B cell (primary cell): ENCODE measurements at regions not wholly inside any gene's neighbourhood (a gene's known extent, or its start where the extent isn't known, plus 50 kb on each side); places are given as distances from the start of the nearest gene placed in this dataset.
"Not testable (repeated sequence)": the region's sequence is repeated elsewhere in the genome, so short reads cannot be mapped to it uniquely, and the experiment has no call there.

Experiments used
- ATAC-seq: fragments of 200-7000 bp; cut with Tn5 transposase; one replicate; pipeline ENCODE4 v1.10.0; 2021; ENCODE audit warnings: low read depth, mild to moderate bottlenecking, moderate number of reproducible peaks, moderate library complexity
- CTCF ChIA-PET: fragments of 350-600 bp; sonication (Branson Sonifier 250); formaldehyde crosslinking; loops from one replicate; lab custom pipeline; 2021; ENCODE audit warnings: antibody characterized with exemption, inconsistent platforms; lab: Charles Lee
- POLR2A ChIA-PET: fragments of 350-600 bp; sonication (Branson Sonifier 250); formaldehyde crosslinking; loops from one replicate; lab custom pipeline; 2021; ENCODE audit warnings: antibody characterized with exemption; lab: Charles Lee
- DNase-seq: peaks from one replicate; pipeline ENCODE4 v3.0.0; 2013
- H2AFZ ChIP-seq: 2 replicates; pipeline ENCODE4 v1.6.1; 2012; ENCODE audit warnings: mild to moderate bottlenecking, low read depth, low read length; ENCODE audit not compliant: insufficient read depth, poor library complexity, severe bottlenecking
- H3K27ac ChIP-seq, 2 donors: 1 replicate in 1 of 2; 2 replicates in 1 of 2; pipeline ENCODE4 v1.5.1; 2012 to 2013; ENCODE audit warnings: low read length in 2 of 2, mild to moderate bottlenecking in 2 of 2, moderate library complexity in 1 of 2
- H3K27me3 ChIP-seq, 4 experiments: fragments of 200-600 bp in 1 of 4; sonication (generic) in 1 of 4; replicated peaks in 1 of 4; 1 replicate in 2 of 4; 2 replicates in 2 of 4; pipeline versions ENCODE4 v1.6.1 to v1.7.0; 2013 to 2016; ENCODE audit warnings: low read length in 3 of 4, mild to moderate bottlenecking in 2 of 4, mixed read lengths in 1 of 4, moderate library complexity in 1 of 4; ENCODE audit not compliant: insufficient read depth in 4 of 4, control insufficient read depth in 3 of 4; ENCODE audit errors: control extremely low read depth in 1 of 4
- H3K36me3 ChIP-seq, 2 experiments: replicated peaks in 1 of 2; 1 replicate in 1 of 2; 2 replicates in 1 of 2; pipeline versions ENCODE4 v1.6.1 to v1.7.1; 2013; ENCODE audit warnings: low read length in 1 of 2; ENCODE audit not compliant: insufficient read depth in 2 of 2, control insufficient read depth in 1 of 2; ENCODE audit errors: control extremely low read depth in 1 of 2, extremely low read depth in 1 of 2
- H3K4me1 ChIP-seq, 2 donors: fragments of 200-600 bp in 1 of 2; sonication (generic) in 1 of 2; 1 replicate in 1 of 2; 2 replicates in 1 of 2; pipeline versions ENCODE4 v1.5.1 to v1.6.1; 2013 to 2017; ENCODE audit warnings: low read length in 2 of 2; ENCODE audit not compliant: control insufficient read depth in 2 of 2, insufficient read depth in 2 of 2
- H3K4me2 ChIP-seq: replicated peaks from 2 replicates; pipeline ENCODE3; 2012; ENCODE audit warnings: mild to moderate bottlenecking, low read depth, low read length; ENCODE audit not compliant: poor library complexity, severe bottlenecking
- H3K4me3 ChIP-seq, 5 experiments: fragments of 200-600 bp in 1 of 5; sonication (generic) in 1 of 5; 1 replicate in 3 of 5; 2 replicates in 2 of 5; pipeline versions ENCODE4 v1.5.1 to v1.7.0; 2011 to 2016; ENCODE audit warnings: low read length in 4 of 5, mild to moderate bottlenecking in 4 of 5, low read depth in 2 of 5, control low read depth in 1 of 5, moderate library complexity in 1 of 5; ENCODE audit not compliant: insufficient read depth in 1 of 5; ENCODE audit errors: control extremely low read depth in 1 of 5, extremely low read depth in 1 of 5
- H3K79me2 ChIP-seq: fragments of 200-600 bp; sonication (generic); one replicate; pipeline ENCODE4 v1.6.0; 2016; ENCODE audit warnings: low read length; ENCODE audit not compliant: control insufficient read depth, insufficient read depth
- H3K9ac ChIP-seq: fragments of 200-600 bp; sonication (generic); 2 replicates; pipeline ENCODE4 v1.6.1; 2017; ENCODE audit warnings: mild to moderate bottlenecking, low read length, moderate library complexity
- H3K9me3 ChIP-seq, 3 donors: one replicate each; pipeline versions ENCODE4 v1.6.1 to v1.7.1; 2013; ENCODE audit warnings: low read length in 2 of 3; ENCODE audit not compliant: control insufficient read depth in 2 of 3, insufficient read depth in 1 of 3; ENCODE audit errors: control extremely low read depth in 1 of 3
- H4K20me1 ChIP-seq: 2 replicates; pipeline ENCODE4 v1.6.0; 2012; ENCODE audit warnings: mild to moderate bottlenecking, low read length; ENCODE audit not compliant: insufficient read depth, control insufficient read depth, poor library complexity, severe bottlenecking
- H3K27ac Mint-ChIP-seq: one replicate; pipeline ENCODE4 v1.8.0; 2021; ENCODE audit warnings: mixed read lengths
- H3K27me3 Mint-ChIP-seq: one replicate; pipeline ENCODE4 v1.8.0; 2021; ENCODE audit warnings: mixed read lengths
- H3K4me1 Mint-ChIP-seq: one replicate; pipeline ENCODE4 v1.8.0; 2021; ENCODE audit warnings: mixed read lengths
- H3K4me3 Mint-ChIP-seq: one replicate; pipeline ENCODE4 v1.8.0; 2021; ENCODE audit warnings: mixed read lengths
- H3K9me3 Mint-ChIP-seq: one replicate; pipeline ENCODE4 v1.8.0; 2022; ENCODE audit warnings: mixed read lengths; ENCODE audit not compliant: insufficient read depth
- CTCF ChIP-seq: fragments of 200-600 bp; IDR thresholded peaks from one replicate; pipeline ENCODE4 v1.8.0; 2022; ENCODE audit warnings: antibody characterized with exemption, mild to moderate bottlenecking
- EZH2 ChIP-seq: IDR thresholded peaks from 2 replicates; pipeline ENCODE4 v1.6.1; 2012; ENCODE audit warnings: borderline replicate concordance, low read depth, mild to moderate bottlenecking, moderate library complexity, low read length; ENCODE audit not compliant: insufficient read depth, poor library complexity, severe bottlenecking
- WGBS: methylation state at CpG from one replicate; pipeline ENCODE4 v1.1.5; 2013; ENCODE audit warnings: missing lambda C conversion rate; ENCODE audit not compliant: insufficient coverage; 5-methylcytosine and 5-hydroxymethylcytosine counted together
- intact Hi-C: fragments of 100-400 bp; cut with micrococcal nuclease; formaldehyde crosslinking; loops from one replicate; pipeline ENCODE4 v1.10.0; 2022

- DNase-seq (no peak), ATAC-seq (no peak)
- WGBS = 50% methylated on average over 2 of the region's 2 CpGs
- Histone ChIP-seq H2AFZ (no peak overlapping the region), H3K27ac (no peak overlapping the region), H3K9ac (no peak overlapping the region), H3K36me3 (no peaks in the 10 kb centered on the region), H3K79me2 (no peaks in the 10 kb centered on the region), H3K9me3 (peaks cover 0 to 17% (median 6%) of the 10 kb centered on the region in 3 donors), H3K4me3 (no peak overlapping the region), H3K27me3 (no peaks in the 10 kb centered on the region), H4K20me1 (no peaks in the 10 kb centered on the region), H3K4me1 (no peaks in the 10 kb centered on the region), H3K4me2 (no peak overlapping the region)
- intact Hi-C loops = no loop called here
- H3K4me3 Mint-ChIP-seq = no peak overlapping the region
- H3K4me1 Mint-ChIP-seq = no peaks in the 10 kb centered on the region
- H3K9me3 Mint-ChIP-seq = peaks cover 3% of the 10 kb centered on the region
- no peak overlapping the region for H3K27ac Mint-ChIP-seq
- CTCF ChIA-PET = no interaction called here
- H3K27me3 Mint-ChIP-seq = no peaks in the 10 kb centered on the region
- TF ChIP-seq EZH2 (no peak), CTCF (no peak)
- POLR2A ChIA-PET = no interaction called here
These were observed 1155.4 kb downstream of the STIM2 start for GRCh38 chr4:28015996-28016395.

GRCh38 chr4:28038253-28038652, 1177.6 kb downstream of the STIM2 start:
- H3K9me3 Mint-ChIP-seq, DNase-seq, H3K4me3 Mint-ChIP-seq, H3K4me3 ChIP-seq, ATAC-seq, H3K36me3 ChIP-seq, H3K27me3 ChIP-seq, H3K27ac Mint-ChIP-seq, H3K27ac ChIP-seq, H3K4me2 ChIP-seq, intact Hi-C loops, CTCF ChIA-PET, POLR2A ChIA-PET, H4K20me1 ChIP-seq, H3K4me1 Mint-ChIP-seq, H3K79me2 ChIP-seq, H3K9me3 ChIP-seq, H3K27me3 Mint-ChIP-seq, H2AFZ ChIP-seq, H3K4me1 ChIP-seq, H3K9ac ChIP-seq: not testable (repeated sequence)
- 41% methylated on average over 4 of the region's 6 CpGs for WGBS
